Transverse colon (tissue), 4 donors: ENCODE measurements at regions not wholly inside any gene's neighbourhood (a gene's known extent, or its start where the extent isn't known, plus 50 kb on each side); places are given as distances from the start of the nearest gene placed in this dataset.

Experiments used
- EP300 ChIP-seq: sonication (generic); formaldehyde crosslinking; IDR thresholded peaks from one replicate; pipeline ENCODE4 v1.6.1; 2017; ENCODE audit warnings: antibody characterized with exemption, low read depth
- POLR2AphosphoS5 ChIP-seq, 3 donors: sonication (generic); formaldehyde crosslinking; IDR thresholded peaks; one replicate each; pipeline ENCODE4 v1.6.1; 2016; ENCODE audit warnings: antibody characterized with exemption in 3 of 3
- TF ChIP-seq, protein P1 (sequence below), 5 experiments: fragments of 200-600 bp in 3 of 5; fragments of 450-650 bp in 2 of 5; sonication (generic) in 3 of 5; IDR thresholded peaks; 1 replicate in 2 of 5; 2 replicates in 3 of 5; pipeline ENCODE4 v1.5.1; 2016 to 2017; ENCODE audit warnings: antibody characterized with exemption in 5 of 5, inconsistent platforms in 3 of 5, mild to moderate bottlenecking in 2 of 5, moderate library complexity in 1 of 5

- TF ChIP-seq, protein P1, sequence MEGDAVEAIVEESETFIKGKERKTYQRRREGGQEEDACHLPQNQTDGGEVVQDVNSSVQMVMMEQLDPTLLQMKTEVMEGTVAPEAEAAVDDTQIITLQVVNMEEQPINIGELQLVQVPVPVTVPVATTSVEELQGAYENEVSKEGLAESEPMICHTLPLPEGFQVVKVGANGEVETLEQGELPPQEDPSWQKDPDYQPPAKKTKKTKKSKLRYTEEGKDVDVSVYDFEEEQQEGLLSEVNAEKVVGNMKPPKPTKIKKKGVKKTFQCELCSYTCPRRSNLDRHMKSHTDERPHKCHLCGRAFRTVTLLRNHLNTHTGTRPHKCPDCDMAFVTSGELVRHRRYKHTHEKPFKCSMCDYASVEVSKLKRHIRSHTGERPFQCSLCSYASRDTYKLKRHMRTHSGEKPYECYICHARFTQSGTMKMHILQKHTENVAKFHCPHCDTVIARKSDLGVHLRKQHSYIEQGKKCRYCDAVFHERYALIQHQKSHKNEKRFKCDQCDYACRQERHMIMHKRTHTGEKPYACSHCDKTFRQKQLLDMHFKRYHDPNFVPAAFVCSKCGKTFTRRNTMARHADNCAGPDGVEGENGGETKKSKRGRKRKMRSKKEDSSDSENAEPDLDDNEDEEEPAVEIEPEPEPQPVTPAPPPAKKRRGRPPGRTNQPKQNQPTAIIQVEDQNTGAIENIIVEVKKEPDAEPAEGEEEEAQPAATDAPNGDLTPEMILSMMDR (IDR thresholded peaks at IDR 0.05) = no peak
- no peak for TF ChIP-seq EP300
- no peak for TF ChIP-seq POLR2AphosphoS5 (IDR thresholded peaks at IDR 0.05)
Observed at GRCh38 chr5:106637275-106637674, 1033.5 kb downstream of the EFNA5 start.
